B cell (primary cell): ENCODE measurements at regions not wholly inside any gene's neighbourhood (a gene's known extent, or its start where the extent isn't known, plus 50 kb on each side); places are given as distances from the start of the nearest gene placed in this dataset.

Source experiments
- ATAC-seq: fragments of 200-7000 bp; cut with Tn5 transposase; one replicate; pipeline ENCODE4 v1.10.0; 2021; ENCODE audit warnings: low read depth, mild to moderate bottlenecking, moderate number of reproducible peaks, moderate library complexity
- CTCF ChIA-PET: fragments of 350-600 bp; sonication (Branson Sonifier 250); formaldehyde crosslinking; loops from one replicate; lab custom pipeline; 2021; ENCODE audit warnings: antibody characterized with exemption, inconsistent platforms; lab: Charles Lee
- POLR2A ChIA-PET: fragments of 350-600 bp; sonication (Branson Sonifier 250); formaldehyde crosslinking; loops from one replicate; lab custom pipeline; 2021; ENCODE audit warnings: antibody characterized with exemption; lab: Charles Lee
- DNase-seq: peaks from one replicate; pipeline ENCODE4 v3.0.0; 2013
- H2AFZ ChIP-seq: 2 replicates; pipeline ENCODE4 v1.6.1; 2012; ENCODE audit warnings: mild to moderate bottlenecking, low read depth, low read length; ENCODE audit not compliant: insufficient read depth, poor library complexity, severe bottlenecking
- H3K27ac ChIP-seq, 2 donors: 1 replicate in 1 of 2; 2 replicates in 1 of 2; pipeline ENCODE4 v1.5.1; 2012 to 2013; ENCODE audit warnings: low read length in 2 of 2, mild to moderate bottlenecking in 2 of 2, moderate library complexity in 1 of 2
- H3K27me3 ChIP-seq, 4 experiments: fragments of 200-600 bp in 1 of 4; sonication (generic) in 1 of 4; replicated peaks in 1 of 4; 1 replicate in 2 of 4; 2 replicates in 2 of 4; pipeline versions ENCODE4 v1.6.1 to v1.7.0; 2013 to 2016; ENCODE audit warnings: low read length in 3 of 4, mild to moderate bottlenecking in 2 of 4, mixed read lengths in 1 of 4, moderate library complexity in 1 of 4; ENCODE audit not compliant: insufficient read depth in 4 of 4, control insufficient read depth in 3 of 4; ENCODE audit errors: control extremely low read depth in 1 of 4
- H3K36me3 ChIP-seq, 2 experiments: replicated peaks in 1 of 2; 1 replicate in 1 of 2; 2 replicates in 1 of 2; pipeline versions ENCODE4 v1.6.1 to v1.7.1; 2013; ENCODE audit warnings: low read length in 1 of 2; ENCODE audit not compliant: insufficient read depth in 2 of 2, control insufficient read depth in 1 of 2; ENCODE audit errors: control extremely low read depth in 1 of 2, extremely low read depth in 1 of 2
- H3K4me1 ChIP-seq, 2 donors: fragments of 200-600 bp in 1 of 2; sonication (generic) in 1 of 2; 1 replicate in 1 of 2; 2 replicates in 1 of 2; pipeline versions ENCODE4 v1.5.1 to v1.6.1; 2013 to 2017; ENCODE audit warnings: low read length in 2 of 2; ENCODE audit not compliant: control insufficient read depth in 2 of 2, insufficient read depth in 2 of 2
- H3K4me2 ChIP-seq: replicated peaks from 2 replicates; pipeline ENCODE3; 2012; ENCODE audit warnings: mild to moderate bottlenecking, low read depth, low read length; ENCODE audit not compliant: poor library complexity, severe bottlenecking
- H3K4me3 ChIP-seq, 5 experiments: fragments of 200-600 bp in 1 of 5; sonication (generic) in 1 of 5; 1 replicate in 3 of 5; 2 replicates in 2 of 5; pipeline versions ENCODE4 v1.5.1 to v1.7.0; 2011 to 2016; ENCODE audit warnings: low read length in 4 of 5, mild to moderate bottlenecking in 4 of 5, low read depth in 2 of 5, control low read depth in 1 of 5, moderate library complexity in 1 of 5; ENCODE audit not compliant: insufficient read depth in 1 of 5; ENCODE audit errors: control extremely low read depth in 1 of 5, extremely low read depth in 1 of 5
- H3K79me2 ChIP-seq: fragments of 200-600 bp; sonication (generic); one replicate; pipeline ENCODE4 v1.6.0; 2016; ENCODE audit warnings: low read length; ENCODE audit not compliant: control insufficient read depth, insufficient read depth
- H3K9ac ChIP-seq: fragments of 200-600 bp; sonication (generic); 2 replicates; pipeline ENCODE4 v1.6.1; 2017; ENCODE audit warnings: mild to moderate bottlenecking, low read length, moderate library complexity
- H3K9me3 ChIP-seq, 3 donors: one replicate each; pipeline versions ENCODE4 v1.6.1 to v1.7.1; 2013; ENCODE audit warnings: low read length in 2 of 3; ENCODE audit not compliant: control insufficient read depth in 2 of 3, insufficient read depth in 1 of 3; ENCODE audit errors: control extremely low read depth in 1 of 3
- H4K20me1 ChIP-seq: 2 replicates; pipeline ENCODE4 v1.6.0; 2012; ENCODE audit warnings: mild to moderate bottlenecking, low read length; ENCODE audit not compliant: insufficient read depth, control insufficient read depth, poor library complexity, severe bottlenecking
- H3K27ac Mint-ChIP-seq: one replicate; pipeline ENCODE4 v1.8.0; 2021; ENCODE audit warnings: mixed read lengths
- H3K27me3 Mint-ChIP-seq: one replicate; pipeline ENCODE4 v1.8.0; 2021; ENCODE audit warnings: mixed read lengths
- H3K4me1 Mint-ChIP-seq: one replicate; pipeline ENCODE4 v1.8.0; 2021; ENCODE audit warnings: mixed read lengths
- H3K4me3 Mint-ChIP-seq: one replicate; pipeline ENCODE4 v1.8.0; 2021; ENCODE audit warnings: mixed read lengths
- H3K9me3 Mint-ChIP-seq: one replicate; pipeline ENCODE4 v1.8.0; 2022; ENCODE audit warnings: mixed read lengths; ENCODE audit not compliant: insufficient read depth
- CTCF ChIP-seq: fragments of 200-600 bp; IDR thresholded peaks from one replicate; pipeline ENCODE4 v1.8.0; 2022; ENCODE audit warnings: antibody characterized with exemption, mild to moderate bottlenecking
- EZH2 ChIP-seq: IDR thresholded peaks from 2 replicates; pipeline ENCODE4 v1.6.1; 2012; ENCODE audit warnings: borderline replicate concordance, low read depth, mild to moderate bottlenecking, moderate library complexity, low read length; ENCODE audit not compliant: insufficient read depth, poor library complexity, severe bottlenecking
- WGBS: methylation state at CpG from one replicate; pipeline ENCODE4 v1.1.5; 2013; ENCODE audit warnings: missing lambda C conversion rate; ENCODE audit not compliant: insufficient coverage; 5-methylcytosine and 5-hydroxymethylcytosine counted together
- intact Hi-C: fragments of 100-400 bp; cut with micrococcal nuclease; formaldehyde crosslinking; loops from one replicate; pipeline ENCODE4 v1.10.0; 2022

- H3K9me3 Mint-ChIP-seq: no peaks in the 10 kb centered on the region
- intact Hi-C loops: no loop called here
- no peak overlapping the region for H2AFZ ChIP-seq
These were observed 112.2 kb upstream of the CLMP start for GRCh38 chr11:123307276-123307675.

GRCh38 chr11:123306531-123306930, 111.5 kb upstream of the CLMP start:
- Histone ChIP-seq H3K27ac (no peak overlapping the region), H4K20me1 (no peaks in the 10 kb centered on the region), H3K4me2 (no peak overlapping the region), H3K4me3 (no peak overlapping the region), H2AFZ (no peak overlapping the region), H3K36me3 (no peaks in the 10 kb centered on the region), H3K9me3 (no peaks in the 10 kb centered on the region), H3K9ac (no peak overlapping the region), H3K4me1 (peaks cover 8 to 19% of the 10 kb centered on the region in 2 donors), H3K79me2 (no peaks in the 10 kb centered on the region), H3K27me3 (peaks cover 0 to 7% (median 3%) of the 10 kb centered on the region in 4 experiments)
- Mint-ChIP-seq H3K4me1 (peaks cover 21% of the 10 kb centered on the region), H3K9me3 (no peaks in the 10 kb centered on the region), H3K4me3 (no peak overlapping the region), H3K27me3 (no peaks in the 10 kb centered on the region), H3K27ac (no peak overlapping the region)
- CTCF ChIA-PET: no interaction called here
- WGBS: 83% methylated on average over 1 of the region's 7 CpGs
- TF ChIP-seq EZH2: no peak
- no peak for TF ChIP-seq CTCF
- intact Hi-C loops: no loop called here
- POLR2A ChIA-PET: no interaction called here
- DNase-seq (no peak), ATAC-seq (no peak)

More at GRCh38 chr11:123307276-123307675, 112.2 kb upstream of the CLMP start:
- Histone ChIP-seq H3K9me3 (no peaks in the 10 kb centered on the region), H3K79me2 (no peaks in the 10 kb centered on the region), H3K4me2 (no peak overlapping the region), H3K9ac (no peak overlapping the region), H4K20me1 (no peaks in the 10 kb centered on the region), H3K27me3 (peaks cover 0 to 5% (median under 1%) of the 10 kb centered on the region in 4 experiments), H3K4me1 (peaks cover under 1 to 13% of the 10 kb centered on the region in 2 donors), H3K4me3 (no peak overlapping the region), H3K27ac (no peak overlapping the region), H3K36me3 (no peaks in the 10 kb centered on the region)
- WGBS: 80% methylated on average over 1 of the region's 4 CpGs
- Mint-ChIP-seq H3K4me3 (no peak overlapping the region), H3K27me3 (no peaks in the 10 kb centered on the region), H3K4me1 (peaks cover 16% of the 10 kb centered on the region), H3K27ac (no peak overlapping the region)
- ChIA-PET POLR2A (no interaction called here), CTCF (no interaction called here)
- TF ChIP-seq CTCF (no peak), EZH2 (no peak)
- ATAC-seq (no peak), DNase-seq (no peak)
